ENCODE measurements at regions not wholly inside any gene's neighbourhood (a gene's known extent, or its start where the extent isn't known, plus 50 kb on each side); places are given as distances from the start of the nearest gene placed in this dataset.

GRCh38 chr1:29603622-29604021 is 367.3 kb downstream of the PTPRU start:
- ChIA-PET CTCF (no interaction called here), POLR2A (no interaction called here)
- TF ChIP-seq CTCF (IDR thresholded peaks at IDR 0.05; ENCODE audit: control extremely low read depth, extremely low read depth, low read depth, missing control alignments) = no peak
- DNase-seq (ENCODE audit: extremely low spot score) = no peak

GRCh38 chr1:29602203-29602602 is 365.9 kb downstream of the PTPRU start:
- POLR2A ChIA-PET = no interaction called here
- no peak for TF ChIP-seq CTCF (IDR thresholded peaks at IDR 0.05; ENCODE audit: control extremely low read depth, extremely low read depth, low read depth, missing control alignments)
- CTCF ChIA-PET = no interaction called here
- DNase-seq (ENCODE audit: extremely low spot score) = no peak

GRCh38 chr1:29601021-29601420 is 364.7 kb downstream of the PTPRU start:
- DNase-seq (ENCODE audit: extremely low spot score) = no peak
- ChIA-PET POLR2A (no interaction called here), CTCF (no interaction called here)
- TF ChIP-seq CTCF (IDR thresholded peaks at IDR 0.05; ENCODE audit: control extremely low read depth, extremely low read depth, low read depth, missing control alignments) = no peak

GRCh38 chr1:29599826-29600225 is 363.5 kb downstream of the PTPRU start:
- no peak for TF ChIP-seq CTCF (IDR thresholded peaks at IDR 0.05; ENCODE audit: control extremely low read depth, extremely low read depth, low read depth, missing control alignments)
- ChIA-PET POLR2A (no interaction called here), CTCF (no interaction called here)

GRCh38 chr1:29599071-29599470 is 362.7 kb downstream of the PTPRU start:
- no peak for TF ChIP-seq CTCF (IDR thresholded peaks at IDR 0.05; ENCODE audit: control extremely low read depth, extremely low read depth, low read depth, missing control alignments)
- POLR2A ChIA-PET = no interaction called here

More at GRCh38 chr1:29599826-29600225, 363.5 kb downstream of the PTPRU start:
- DNase-seq (ENCODE audit: extremely low spot score) = no peak

GRCh38 chr1:29597861-29598260 is 361.5 kb downstream of the PTPRU start:
- POLR2A ChIA-PET = no interaction called here
- no peak for DNase-seq (ENCODE audit: extremely low spot score)
- TF ChIP-seq CTCF (IDR thresholded peaks at IDR 0.05; ENCODE audit: control extremely low read depth, extremely low read depth, low read depth, missing control alignments) = no peak
- CTCF ChIA-PET = interaction anchor here (1.4 kb wide), 1 partner anchor 16 kb away, joined by 3 read pairs; no protein-coding TSS in a partner anchor

More at GRCh38 chr1:29599071-29599470, 362.7 kb downstream of the PTPRU start:
- CTCF ChIA-PET = no interaction called here
- DNase-seq (ENCODE audit: extremely low spot score) = no peak

All from GM10248 (cell line).